Activated B cell treated with CpG ODN at 0.5 μM for 24 hours (primary cell): ENCODE measurements at regions not wholly inside any gene's neighbourhood (a gene's known extent, or its start where the extent isn't known, plus 50 kb on each side); places are given as distances from the start of the nearest gene placed in this dataset.

Source experiments
- ATAC-seq: fragments of 200-7000 bp; cut with Tn5 transposase; one replicate; pipeline ENCODE4 v1.10.0; 2021; ENCODE audit warnings: low read depth, mild to moderate bottlenecking, moderate library complexity
- CTCF ChIA-PET: fragments of 350-600 bp; sonication (Branson Sonifier 250); formaldehyde crosslinking; loops from one replicate; lab custom pipeline; 2021; ENCODE audit warnings: antibody characterized with exemption; lab: Charles Lee
- POLR2A ChIA-PET: fragments of 350-600 bp; sonication (Branson Sonifier 250); formaldehyde crosslinking; loops from one replicate; lab custom pipeline; 2021; ENCODE audit warnings: antibody characterized with exemption; lab: Charles Lee
- DNase-seq: peaks from one replicate; pipeline ENCODE4 v3.0.0; 2022
- H3K27ac Mint-ChIP-seq: one replicate; pipeline ENCODE4 v1.8.0; 2020; ENCODE audit warnings: mixed read lengths
- H3K27me3 Mint-ChIP-seq: one replicate; pipeline ENCODE4 v1.8.0; 2021; ENCODE audit warnings: mixed read lengths
- H3K36me3 Mint-ChIP-seq: one replicate; pipeline ENCODE4 v1.8.0; 2021; ENCODE audit warnings: low read depth, mixed read lengths
- H3K4me1 Mint-ChIP-seq: one replicate; pipeline ENCODE4 v1.8.0; 2021; ENCODE audit warnings: mixed read lengths
- H3K4me3 Mint-ChIP-seq: one replicate; pipeline ENCODE4 v1.8.0; 2020; ENCODE audit warnings: mild to moderate bottlenecking, mixed read lengths
- H3K9me3 Mint-ChIP-seq: one replicate; pipeline ENCODE4 v1.8.0; 2020; ENCODE audit warnings: mixed read lengths
- CTCF ChIP-seq: fragments of 200-600 bp; IDR thresholded peaks from one replicate; pipeline ENCODE4 v1.8.0; 2022; ENCODE audit warnings: antibody characterized with exemption, mild to moderate bottlenecking
- intact Hi-C: fragments of 100-400 bp; cut with micrococcal nuclease; formaldehyde crosslinking; loops from one replicate; pipeline ENCODE4 v1.15.1; 2024

GRCh38 chr1:209463441-209463840, 120.1 kb upstream of the CAMK1G start:
- CTCF ChIA-PET: no interaction called here

GRCh38 chr1:209473025-209473424, 110.5 kb upstream of the CAMK1G start:
- H3K4me1 Mint-ChIP-seq: no peaks in the 10 kb centered on the region
- peaks cover 12% of the 10 kb centered on the region for H3K9me3 Mint-ChIP-seq
- no peak overlapping the region for H3K4me3 Mint-ChIP-seq
- no peak for ATAC-seq
- no peak overlapping the region for H3K27ac Mint-ChIP-seq
- ChIA-PET POLR2A (no interaction called here), CTCF (no interaction called here)
- DNase-seq: no peak
- intact Hi-C loops: no loop called here
- TF ChIP-seq CTCF: no peak
- peaks cover 2% of the 10 kb centered on the region for H3K27me3 Mint-ChIP-seq
- H3K36me3 Mint-ChIP-seq: no peaks in the 10 kb centered on the region

More at GRCh38 chr1:209463441-209463840, 120.1 kb upstream of the CAMK1G start:
- intact Hi-C loops: no loop called here
- DNase-seq (no peak), ATAC-seq (no peak)
- no peak for TF ChIP-seq CTCF
- POLR2A ChIA-PET: no interaction called here
- Mint-ChIP-seq H3K27me3 (peaks cover 14% of the 10 kb centered on the region), H3K9me3 (peaks cover 4% of the 10 kb centered on the region), H3K4me3 (no peak overlapping the region), H3K27ac (no peak overlapping the region), H3K4me1 (no peaks in the 10 kb centered on the region), H3K36me3 (no peaks in the 10 kb centered on the region)

- no peak for ATAC-seq
- Mint-ChIP-seq H3K27me3 (no peaks in the 10 kb centered on the region), H3K4me3 (no peak overlapping the region), H3K4me1 (no peaks in the 10 kb centered on the region), H3K36me3 (no peaks in the 10 kb centered on the region), H3K9me3 (no peaks in the 10 kb centered on the region), H3K27ac (no peak overlapping the region)
- TF ChIP-seq CTCF: no peak
- CTCF ChIA-PET: no interaction called here
- DNase-seq: no peak
- intact Hi-C loops: no loop called here
- POLR2A ChIA-PET: no interaction called here
Observed at GRCh38 chr1:209480345-209480744, 103.2 kb upstream of the CAMK1G start.

- no peaks in the 10 kb centered on the region for H3K36me3 Mint-ChIP-seq
- intact Hi-C loops: no loop called here
- ChIA-PET CTCF (no interaction called here), POLR2A (no interaction called here)
- H3K27me3 Mint-ChIP-seq: no peaks in the 10 kb centered on the region
- no peaks in the 10 kb centered on the region for H3K4me1 Mint-ChIP-seq
- no peak for TF ChIP-seq CTCF
- DNase-seq (no peak), ATAC-seq (no peak)
- no peak overlapping the region for H3K27ac Mint-ChIP-seq
- no peak overlapping the region for H3K4me3 Mint-ChIP-seq
- H3K9me3 Mint-ChIP-seq: no peaks in the 10 kb centered on the region
Observed at GRCh38 chr1:209483691-209484090, 99.8 kb upstream of the CAMK1G start.

GRCh38 chr1:209484429-209484828, 99.1 kb upstream of the CAMK1G start:
- intact Hi-C loops: no loop called here
- no peak for DNase-seq
- no peaks in the 10 kb centered on the region for H3K9me3 Mint-ChIP-seq
- H3K36me3 Mint-ChIP-seq: no peaks in the 10 kb centered on the region
- ATAC-seq: no peak
- TF ChIP-seq CTCF: no peak
- CTCF ChIA-PET: no interaction called here
- H3K27ac Mint-ChIP-seq: no peak overlapping the region
- POLR2A ChIA-PET: no interaction called here
- H3K4me3 Mint-ChIP-seq: no peak overlapping the region
- no peaks in the 10 kb centered on the region for H3K27me3 Mint-ChIP-seq
- no peaks in the 10 kb centered on the region for H3K4me1 Mint-ChIP-seq
